Suprapubic skin (tissue), 4 donors: ENCODE measurements at regions not wholly inside any gene's neighbourhood (a gene's known extent, or its start where the extent isn't known, plus 50 kb on each side); places are given as distances from the start of the nearest gene placed in this dataset.

Experiments
- DNase-seq, 2 donors: peaks; one replicate each; pipeline ENCODE4 v3.0.0-alpha.2; 2019; ENCODE audit warnings: low spot score in 2 of 2
- H3K27ac ChIP-seq: fragments of 200-600 bp; sonication (generic); one replicate; pipeline ENCODE4 v1.5.1; 2019
- H3K27me3 ChIP-seq: fragments of 200-600 bp; sonication (generic); one replicate; pipeline ENCODE4 v1.5.1; 2019
- H3K36me3 ChIP-seq: fragments of 200-600 bp; sonication (generic); one replicate; pipeline ENCODE4 v1.5.1; 2019
- H3K4me1 ChIP-seq: fragments of 200-600 bp; sonication (generic); one replicate; pipeline ENCODE4 v1.5.1; 2019
- H3K4me3 ChIP-seq: fragments of 200-600 bp; sonication (generic); one replicate; pipeline ENCODE4 v1.5.1; 2019; ENCODE audit warnings: mild to moderate bottlenecking
- H3K9me3 ChIP-seq: fragments of 200-600 bp; sonication (generic); one replicate; pipeline ENCODE4 v1.5.1; 2019
- EP300 ChIP-seq: sonication (generic); formaldehyde crosslinking; IDR thresholded peaks from one replicate; pipeline ENCODE4 v1.6.1; 2017; ENCODE audit warnings: antibody characterized with exemption
- POLR2A ChIP-seq, 2 donors: fragments of 450-650 bp; IDR thresholded peaks; one replicate each; pipeline ENCODE4 v1.6.1; 2017; ENCODE audit warnings: antibody characterized with exemption in 2 of 2, mild to moderate bottlenecking in 2 of 2, moderate library complexity in 2 of 2
- POLR2AphosphoS5 ChIP-seq, 3 donors: sonication (generic); formaldehyde crosslinking; IDR thresholded peaks; one replicate each; pipeline ENCODE4 v1.6.1; 2017; ENCODE audit warnings: antibody characterized with exemption in 3 of 3
- WGBS: methylation state at CpG from one replicate; pipeline ENCODE4 v1.1.5; 2018; 5-methylcytosine and 5-hydroxymethylcytosine counted together
- TF ChIP-seq, protein P1 (sequence below), 2 donors: fragments of 200-600 bp in 1 of 2; fragments of 450-650 bp in 1 of 2; sonication (generic) in 1 of 2; IDR thresholded peaks; one replicate each; pipeline ENCODE4 v1.5.1; 2016 to 2019; ENCODE audit warnings: antibody characterized with exemption in 2 of 2, mild to moderate bottlenecking in 1 of 2, moderate library complexity in 1 of 2

DNA sequence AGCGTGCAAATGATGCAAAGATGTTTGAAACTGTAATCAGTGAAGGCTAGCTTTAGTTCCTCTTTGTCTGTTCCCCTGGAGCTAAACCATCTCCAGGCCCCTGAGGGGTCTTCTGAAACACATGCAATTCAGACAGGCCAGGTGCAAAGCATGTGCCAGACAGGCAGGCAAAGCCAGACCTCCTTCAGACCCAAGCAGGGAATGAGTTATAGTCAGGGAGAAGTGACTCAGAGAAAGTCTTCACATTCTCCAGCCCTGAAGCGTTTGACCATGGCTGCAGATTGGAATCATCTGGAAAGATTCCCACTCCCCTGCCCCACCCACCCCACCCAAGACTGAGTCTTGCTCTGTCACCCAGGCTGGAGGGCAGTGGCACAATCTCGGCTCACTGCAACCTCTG, 187.0 kb upstream of the ISX start:
- no peaks in the 10 kb centered on the region for H3K27me3 ChIP-seq
- no peaks in the 10 kb centered on the region for H3K4me1 ChIP-seq
- 50% methylated on average over 3 of the region's 3 CpGs for WGBS
- no peak for TF ChIP-seq POLR2AphosphoS5 (IDR thresholded peaks at IDR 0.05)
- TF ChIP-seq POLR2A (IDR thresholded peaks at IDR 0.05), result no peak
- no peak for TF ChIP-seq EP300
- TF ChIP-seq, protein P1, sequence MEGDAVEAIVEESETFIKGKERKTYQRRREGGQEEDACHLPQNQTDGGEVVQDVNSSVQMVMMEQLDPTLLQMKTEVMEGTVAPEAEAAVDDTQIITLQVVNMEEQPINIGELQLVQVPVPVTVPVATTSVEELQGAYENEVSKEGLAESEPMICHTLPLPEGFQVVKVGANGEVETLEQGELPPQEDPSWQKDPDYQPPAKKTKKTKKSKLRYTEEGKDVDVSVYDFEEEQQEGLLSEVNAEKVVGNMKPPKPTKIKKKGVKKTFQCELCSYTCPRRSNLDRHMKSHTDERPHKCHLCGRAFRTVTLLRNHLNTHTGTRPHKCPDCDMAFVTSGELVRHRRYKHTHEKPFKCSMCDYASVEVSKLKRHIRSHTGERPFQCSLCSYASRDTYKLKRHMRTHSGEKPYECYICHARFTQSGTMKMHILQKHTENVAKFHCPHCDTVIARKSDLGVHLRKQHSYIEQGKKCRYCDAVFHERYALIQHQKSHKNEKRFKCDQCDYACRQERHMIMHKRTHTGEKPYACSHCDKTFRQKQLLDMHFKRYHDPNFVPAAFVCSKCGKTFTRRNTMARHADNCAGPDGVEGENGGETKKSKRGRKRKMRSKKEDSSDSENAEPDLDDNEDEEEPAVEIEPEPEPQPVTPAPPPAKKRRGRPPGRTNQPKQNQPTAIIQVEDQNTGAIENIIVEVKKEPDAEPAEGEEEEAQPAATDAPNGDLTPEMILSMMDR (IDR thresholded peaks at IDR 0.05), result no peak
- no peak overlapping the region for H3K27ac ChIP-seq
- no peaks in the 10 kb centered on the region for H3K36me3 ChIP-seq
- no peak for DNase-seq
- H3K9me3 ChIP-seq, result no peaks in the 10 kb centered on the region
- no peak overlapping the region for H3K4me3 ChIP-seq

DNA sequence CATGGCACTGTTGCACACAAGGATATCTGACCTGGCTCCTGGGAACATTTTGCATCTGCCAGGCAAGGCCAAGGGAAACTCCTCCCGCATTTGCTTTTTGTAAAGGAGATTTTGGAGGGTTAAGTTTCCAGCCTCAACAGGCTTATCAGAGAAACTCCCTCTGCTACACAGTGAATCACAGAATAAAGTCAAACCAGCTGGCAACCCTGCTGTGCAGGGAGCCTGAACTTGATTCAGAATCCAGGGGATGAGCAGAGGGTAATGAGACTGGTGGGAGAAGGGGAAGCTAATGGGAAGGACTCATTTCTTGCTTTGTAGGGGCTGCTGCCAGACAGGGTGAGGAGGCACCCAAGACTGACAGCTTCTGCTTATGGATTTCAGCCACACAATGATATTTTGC, 185.3 kb upstream of the ISX start:
- no peak for TF ChIP-seq POLR2AphosphoS5 (IDR thresholded peaks at IDR 0.05)
- TF ChIP-seq POLR2A (IDR thresholded peaks at IDR 0.05), result no peak
- TF ChIP-seq, protein P1 (IDR thresholded peaks at IDR 0.05), result no peak
- TF ChIP-seq EP300, result no peak
- Histone ChIP-seq H3K27ac (no peak overlapping the region), H3K9me3 (no peaks in the 10 kb centered on the region), H3K4me1 (no peaks in the 10 kb centered on the region), H3K36me3 (no peaks in the 10 kb centered on the region), H3K27me3 (no peaks in the 10 kb centered on the region), H3K4me3 (no peak overlapping the region)
- DNase-seq, result no peak
- WGBS, result 80% methylated on average over 1 of the region's 1 CpG

DNA sequence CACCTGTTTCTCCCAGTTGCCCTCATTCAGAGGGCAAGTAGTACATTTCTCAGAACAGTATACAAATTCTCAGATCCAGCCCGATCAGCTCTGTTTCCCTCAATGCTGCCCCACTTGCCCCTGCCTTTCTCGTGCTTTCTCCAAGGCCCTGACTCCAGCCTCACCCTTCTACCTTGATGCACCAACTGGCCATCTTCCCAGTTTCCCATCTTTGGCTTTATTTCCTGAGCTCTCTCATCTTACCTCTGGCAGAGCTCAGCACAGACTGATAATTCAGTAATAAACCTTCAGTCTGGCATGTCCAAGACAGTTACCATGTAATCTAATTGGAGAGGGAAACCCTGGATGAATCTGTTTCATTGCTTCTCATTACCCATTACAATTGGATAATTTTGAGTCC, 184.5 kb upstream of the ISX start:
- H3K4me3 ChIP-seq, result no peak overlapping the region
- no peaks in the 10 kb centered on the region for H3K27me3 ChIP-seq
- WGBS, result 62% methylated on average over 2 of the region's 2 CpGs
- H3K36me3 ChIP-seq, result no peaks in the 10 kb centered on the region
- TF ChIP-seq POLR2AphosphoS5 (IDR thresholded peaks at IDR 0.05), result no peak
- TF ChIP-seq, protein P1 (IDR thresholded peaks at IDR 0.05), result no peak
- no peak for TF ChIP-seq EP300
- no peak for TF ChIP-seq POLR2A (IDR thresholded peaks at IDR 0.05)
- H3K9me3 ChIP-seq, result no peaks in the 10 kb centered on the region
- H3K27ac ChIP-seq, result no peak overlapping the region
- DNase-seq, result no peak
- no peaks in the 10 kb centered on the region for H3K4me1 ChIP-seq

DNA sequence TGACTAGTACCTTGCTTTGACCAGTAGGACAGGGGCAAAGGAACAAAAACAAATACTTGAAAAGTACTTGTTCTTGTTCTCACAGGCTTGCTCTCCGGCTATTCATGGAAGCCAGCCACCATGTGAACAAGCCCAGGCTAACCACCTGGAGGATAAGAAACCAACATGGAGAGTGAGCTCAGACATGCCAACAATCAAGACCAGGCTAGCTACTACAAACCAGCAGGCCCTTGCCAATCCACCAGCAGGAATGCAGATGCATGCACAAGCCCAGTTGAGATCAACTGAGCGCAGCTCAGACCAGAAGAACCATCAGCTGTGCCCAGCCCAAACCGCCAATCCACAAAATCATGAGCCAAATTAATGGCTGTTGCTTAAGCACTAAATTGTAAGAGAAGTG, 180.1 kb upstream of the ISX start:
- H3K4me1 ChIP-seq, result no peaks in the 10 kb centered on the region
- 44% methylated on average over 3 of the region's 3 CpGs for WGBS
- H3K27me3 ChIP-seq, result no peaks in the 10 kb centered on the region
- H3K9me3 ChIP-seq, result no peaks in the 10 kb centered on the region
- no peak overlapping the region for H3K27ac ChIP-seq
- H3K4me3 ChIP-seq, result no peak overlapping the region
- H3K36me3 ChIP-seq, result no peaks in the 10 kb centered on the region
- DNase-seq, result no peak
- TF ChIP-seq EP300 (no peak), POLR2AphosphoS5 (IDR thresholded peaks at IDR 0.05) (no peak), POLR2A (IDR thresholded peaks at IDR 0.05) (no peak)
- TF ChIP-seq, protein P1 (IDR thresholded peaks at IDR 0.05), result no peak

DNA sequence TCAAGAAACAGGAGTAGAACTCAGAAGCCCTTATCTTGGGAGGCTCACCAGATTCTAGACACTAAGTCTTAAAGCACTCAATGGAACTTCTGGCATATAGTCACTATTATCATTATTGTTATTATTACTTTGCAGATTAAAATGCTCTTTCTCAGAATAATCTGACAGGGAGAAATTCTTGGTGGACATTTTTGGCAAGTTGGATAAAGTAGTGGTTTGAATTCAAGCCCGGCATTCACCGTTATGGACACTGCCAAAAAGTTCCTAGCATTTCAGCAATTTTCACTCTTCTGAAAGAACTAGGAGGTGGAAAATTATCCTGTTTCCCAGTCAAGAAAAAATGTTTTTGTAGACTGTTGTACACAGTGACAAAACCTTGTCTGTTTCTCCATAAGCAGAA, 179.6 kb upstream of the ISX start:
- no peaks in the 10 kb centered on the region for H3K9me3 ChIP-seq
- no peaks in the 10 kb centered on the region for H3K4me1 ChIP-seq
- TF ChIP-seq, protein P1 (IDR thresholded peaks at IDR 0.05), result no peak
- TF ChIP-seq POLR2A (IDR thresholded peaks at IDR 0.05) (no peak), EP300 (no peak), POLR2AphosphoS5 (IDR thresholded peaks at IDR 0.05) (no peak)
- no peaks in the 10 kb centered on the region for H3K27me3 ChIP-seq
- peak overlapping the region; percentile 13 for H3K27ac ChIP-seq
- no peak for DNase-seq
- no peaks in the 10 kb centered on the region for H3K36me3 ChIP-seq
- H3K4me3 ChIP-seq, result no peak overlapping the region
- 60% methylated on average over 2 of the region's 2 CpGs for WGBS
